ENCODE measurements at regions not wholly inside any gene's neighbourhood (a gene's known extent, or its start where the extent isn't known, plus 50 kb on each side); places are given as distances from the start of the nearest gene placed in this dataset.
A peak's percentile ranks its signal among the peaks of the same experiment; 100 is the strongest.

DNA sequence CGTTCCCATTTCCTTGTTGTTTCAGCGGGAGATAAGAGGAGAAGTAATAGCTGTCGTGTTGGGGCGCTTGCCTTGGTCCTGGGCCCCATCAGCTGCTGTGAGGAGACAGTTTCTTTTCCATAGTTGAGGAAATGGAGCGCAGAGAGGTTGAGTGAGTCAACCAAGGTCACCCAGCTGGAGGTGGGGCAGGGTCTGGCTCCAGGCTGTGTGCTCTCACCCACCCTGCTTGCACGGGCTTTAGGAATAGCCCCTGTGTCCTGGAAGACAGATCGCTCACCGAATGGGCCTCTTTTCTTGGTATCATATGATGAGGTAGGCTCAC is 165.7 kb upstream of the RTL1 start:
- no peak for DNase-seq

- no peak for DNase-seq
Measured at GRCh38 chr14:101069666-101070362, 166.3 kb upstream of the RTL1 start.

- DNase-seq = no peak
Measured at GRCh38 chr14:101070540-101071492, 167.3 kb upstream of the RTL1 start.

DNA sequence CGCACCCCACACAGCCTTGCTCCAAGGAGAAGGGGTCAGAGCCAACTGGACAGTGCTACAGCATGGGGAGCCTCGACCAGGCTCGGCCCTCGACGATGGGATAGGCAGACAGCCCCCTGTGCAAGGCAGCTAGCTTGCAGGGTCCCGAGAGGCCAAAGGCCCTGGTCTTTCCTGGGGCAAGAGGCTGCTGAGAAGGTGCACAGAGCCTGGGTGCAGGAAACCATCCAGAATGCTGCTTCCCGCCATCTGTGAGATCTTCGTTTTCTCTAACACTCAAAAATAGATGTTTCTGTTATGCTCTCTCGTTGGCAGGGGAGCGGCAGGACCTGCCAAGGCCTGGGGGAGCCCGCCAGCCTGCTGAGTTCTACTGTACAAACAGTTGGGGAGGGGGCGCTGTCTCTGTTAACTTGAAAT is 168.0 kb upstream of the RTL1 start:
- peak in 1 of 2 donors; percentile 0 for DNase-seq

- DNase-seq = peak in 1 of 2 donors; percentile 0
Measured at GRCh38 chr14:101072070-101072469, 168.5 kb upstream of the RTL1 start.

- no peak for DNase-seq
Measured at GRCh38 chr14:101072531-101072930, 169.0 kb upstream of the RTL1 start.

- DNase-seq = peak in 1 of 2 donors; percentile 0
Measured at GRCh38 chr14:101072945-101073597, 169.5 kb upstream of the RTL1 start.

DNA sequence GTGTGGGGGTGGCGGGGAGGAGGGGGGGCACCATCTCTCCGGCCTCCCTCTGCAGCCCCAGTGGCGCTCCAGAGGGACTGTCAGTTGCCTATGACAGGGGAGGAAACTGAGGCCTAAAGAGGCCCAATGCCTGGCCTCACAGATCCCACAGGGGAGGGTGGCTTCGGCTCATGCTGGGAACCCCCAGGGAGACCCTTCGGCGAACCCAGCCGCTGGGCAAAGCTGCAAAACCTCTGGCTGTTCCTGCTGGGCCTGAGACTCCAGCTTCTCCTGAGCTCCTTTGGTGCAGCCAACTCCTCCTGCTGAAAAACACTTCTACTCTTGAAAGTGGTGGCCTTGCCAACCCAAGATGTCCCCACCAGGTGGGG is 170.1 kb upstream of the RTL1 start:
- no peak for DNase-seq

- no peak for DNase-seq
Measured at GRCh38 chr14:101074196-101075024, 170.9 kb upstream of the RTL1 start.

GRCh38 chr14:101075025-101075800 is 171.7 kb upstream of the RTL1 start:
- DNase-seq = peak in 1 of 2 donors; percentile 1

DNA sequence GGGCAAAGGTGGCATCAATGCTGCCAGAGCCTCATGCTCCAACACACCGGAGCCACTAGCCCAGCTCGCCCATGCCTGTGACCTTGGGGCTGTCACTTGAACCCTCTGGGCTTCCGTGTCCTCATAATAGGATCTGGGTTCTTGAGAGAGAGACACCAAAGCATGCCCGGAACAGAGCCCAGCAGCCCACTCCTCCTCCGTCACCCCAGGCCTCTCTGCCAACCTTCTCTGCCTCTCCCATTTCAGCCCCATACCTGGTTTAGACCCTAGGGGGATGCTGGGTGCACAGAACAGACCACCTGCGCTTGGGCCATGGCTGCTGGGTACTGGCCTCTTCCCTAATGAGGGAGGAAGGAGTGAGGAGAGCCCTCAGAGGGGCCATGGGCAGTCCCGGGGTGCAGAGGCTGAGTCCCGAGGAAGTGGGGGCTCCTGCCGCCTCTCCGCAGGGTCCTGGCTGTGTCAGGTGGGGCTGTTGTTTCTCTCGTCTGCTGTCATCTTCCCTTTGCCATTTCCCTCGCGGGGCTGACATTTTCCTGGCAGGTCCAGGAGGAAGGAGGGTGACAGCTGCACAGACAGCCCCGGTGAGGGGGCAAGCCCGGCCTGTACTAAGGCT is 172.4 kb upstream of the RTL1 start:
- no peak for DNase-seq

DNA sequence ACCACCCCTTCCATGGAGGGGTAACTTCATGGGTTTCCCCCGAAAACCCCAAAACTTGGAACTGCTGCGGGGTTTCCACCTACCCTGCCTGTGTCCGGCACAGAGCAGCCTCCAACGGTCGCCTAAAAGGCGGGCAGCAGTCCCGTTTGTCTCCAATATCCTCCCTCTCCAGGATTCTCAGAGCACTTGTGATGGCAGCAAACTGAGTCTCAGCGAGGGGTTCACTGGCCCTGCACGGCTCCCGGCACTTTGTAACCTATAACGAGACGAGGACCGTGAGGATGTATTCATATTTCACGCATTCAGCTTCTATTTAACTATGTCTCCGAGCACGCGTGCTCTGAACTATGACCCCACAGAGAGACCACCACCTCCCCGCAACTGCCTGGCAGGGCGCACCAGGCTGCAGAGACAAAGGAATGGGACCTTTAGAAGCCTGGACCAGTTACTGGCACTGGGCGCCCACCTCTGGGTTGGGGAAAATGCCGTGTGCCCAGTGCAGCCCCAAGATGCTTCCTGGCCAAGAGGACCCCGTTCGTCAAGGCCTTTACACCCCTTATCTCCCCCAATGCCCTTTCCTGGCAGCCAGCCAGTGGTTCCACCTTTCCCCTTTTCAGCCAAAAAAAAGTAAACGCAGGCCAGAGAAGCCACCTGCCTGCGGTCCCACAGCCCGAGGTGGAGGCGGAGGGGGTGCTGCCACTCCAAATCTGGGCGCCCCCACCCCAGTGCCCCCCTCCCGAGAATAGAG is 173.1 kb upstream of the RTL1 start:
- DNase-seq = no peak

GRCh38 chr14:101077481-101078074 is 174.1 kb upstream of the RTL1 start:
- no peak for DNase-seq

DNA sequence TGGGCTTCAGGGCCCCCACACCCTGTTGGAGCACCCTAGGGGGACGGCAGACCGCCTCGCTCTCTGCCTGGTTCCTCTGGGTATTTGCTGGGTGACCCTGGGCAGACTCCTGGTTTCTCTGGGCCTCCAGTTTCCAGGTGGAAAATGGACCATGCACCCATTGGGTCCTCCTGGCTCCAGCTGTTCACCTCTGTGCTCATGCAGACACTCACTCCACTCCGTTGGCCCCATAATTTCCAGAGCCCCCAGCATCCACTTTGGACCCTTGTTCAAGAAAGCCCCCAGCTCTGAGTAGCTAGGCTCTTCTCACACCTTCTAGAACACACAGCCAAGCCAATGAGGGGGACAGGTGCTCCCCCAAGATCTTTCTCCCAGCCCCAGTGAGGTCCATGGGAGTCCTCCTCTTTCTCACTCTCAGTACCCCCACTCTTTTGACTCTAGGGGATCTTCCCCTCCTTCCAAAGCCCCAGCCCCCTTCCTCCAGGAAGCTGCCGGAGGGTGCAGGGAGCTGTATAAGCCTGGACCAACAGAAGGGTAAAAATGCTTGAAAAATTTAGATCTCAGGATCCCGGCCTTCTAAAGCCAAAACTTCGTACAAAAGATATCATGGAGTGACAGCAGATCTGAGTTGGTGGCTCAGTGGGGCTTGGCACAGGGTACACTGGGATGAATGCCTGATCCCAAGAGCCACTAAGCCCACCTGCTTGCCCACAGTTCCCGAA is 174.8 kb upstream of the RTL1 start:
- DNase-seq = no peak

DNA sequence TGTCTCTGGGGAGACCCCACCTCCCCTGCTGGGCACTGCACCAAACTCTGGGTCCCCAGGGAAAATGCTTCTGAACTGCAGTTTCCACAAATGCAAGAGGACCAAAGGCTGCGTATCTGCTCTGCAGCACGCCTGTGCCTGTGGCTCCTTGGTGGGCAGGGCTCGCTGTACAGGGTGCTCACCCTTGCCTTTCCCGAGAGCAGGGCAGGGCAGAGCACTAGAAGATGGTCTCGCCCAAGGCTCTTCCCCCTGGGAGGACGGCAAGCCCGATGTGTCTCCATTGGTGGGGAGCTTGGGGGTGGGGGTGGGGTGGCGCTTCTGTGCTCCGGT is 175.3 kb upstream of the RTL1 start:
- no peak for DNase-seq

GRCh38 chr14:101080922-101081593 is 177.5 kb upstream of the RTL1 start:
- DNase-seq = no peak

- no peak for DNase-seq
Measured at GRCh38 chr14:101082036-101082435, 178.5 kb upstream of the RTL1 start.

GRCh38 chr14:101082436-101083384 is 179.2 kb upstream of the RTL1 start:
- no peak for DNase-seq

All from CD4-positive, alpha-beta T cell treated with Interferon alpha-2 for 1 hour (primary cell).